K562 (cell line): ENCODE measurements at regions not wholly inside any gene's neighbourhood (a gene's known extent, or its start where the extent isn't known, plus 50 kb on each side); places are given as distances from the start of the nearest gene placed in this dataset.

Source experiments
- DNMT1 ChIP-seq: fragments of 450-650 bp; IDR thresholded peaks from 2 replicates; pipeline ENCODE4 v1.6.1; 2016; ENCODE audit warnings: antibody characterized with exemption, mild to moderate bottlenecking
- HDAC3 ChIP-seq: fragments of 450-650 bp; IDR thresholded peaks from 2 replicates; pipeline ENCODE4 v1.6.1; 2018; ENCODE audit warnings: borderline replicate concordance, mild to moderate bottlenecking, moderate library complexity; ENCODE audit not compliant: partially characterized antibody
- NBN ChIP-seq: fragments of 450-650 bp; IDR thresholded peaks from 2 replicates; pipeline ENCODE4 v1.6.1; 2016; ENCODE audit warnings: low read depth, mild to moderate bottlenecking
- POLR2AphosphoS5 ChIP-seq: IDR thresholded peaks from 2 replicates; pipeline ENCODE4 v1.6.1; 2011; ENCODE audit warnings: mild to moderate bottlenecking, low read depth, low read length, moderate library complexity; ENCODE audit not compliant: control insufficient read depth, insufficient read depth
- ZNF263 ChIP-seq: sonication (generic); formaldehyde crosslinking; IDR thresholded peaks from 2 replicates; pipeline ENCODE4 v1.8.0; 2022; ENCODE audit warnings: mild to moderate bottlenecking, missing genetic modification reagents, borderline replicate concordance
- ZNF79 ChIP-seq: fragments of 250-450 bp; sonication (Bioruptor Pico); IDR thresholded peaks from 2 replicates; pipeline ENCODE4 v1.4.0; 2020; ENCODE audit warnings: low read depth, mild to moderate bottlenecking, moderate library complexity
- ZSCAN32 ChIP-seq: fragments of 450-650 bp; formaldehyde crosslinking; IDR thresholded peaks from 2 replicates; pipeline ENCODE4 v1.4.0; 2020; ENCODE audit warnings: mild to moderate bottlenecking, moderate library complexity

GRCh38 chr1:166390366-166391033 is 223.7 kb upstream of the FAM78B start:
- TF ChIP-seq HDAC3 (no peak), NBN (no peak), DNMT1 (no peak), ZNF79 (CRISPR knock-in tag) (no peak), ZSCAN32 (CRISPR knock-in tag) (no peak), ZNF263 (CRISPR knock-in tag) (no peak), POLR2AphosphoS5 (no peak)
